ENCODE measurements at regions not wholly inside any gene's neighbourhood (a gene's known extent, or its start where the extent isn't known, plus 50 kb on each side); places are given as distances from the start of the nearest gene placed in this dataset.

DNA sequence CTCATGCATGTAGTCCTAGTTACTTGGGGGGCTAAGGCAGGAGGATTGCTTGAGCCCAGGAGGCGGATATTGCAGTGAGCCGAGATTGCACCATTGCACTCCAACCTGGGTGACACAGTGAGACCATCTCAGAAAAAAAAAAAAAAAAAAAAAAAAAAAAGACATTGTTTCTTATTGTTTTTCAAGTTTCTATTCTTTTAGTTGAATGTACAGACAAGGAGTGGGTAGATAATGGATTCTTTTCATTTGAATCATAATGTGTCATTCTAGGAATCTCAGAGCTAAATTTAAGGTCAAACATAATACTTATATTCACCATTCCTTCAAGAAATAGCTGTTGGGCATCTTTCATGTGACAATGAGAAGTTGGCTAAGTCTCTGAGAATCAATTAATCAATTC is 157.0 kb upstream of the C21orf91 start:
- Mint-ChIP-seq H3K9me3 (ENCODE audit: unreplicated experiment) (no peaks in the 10 kb centered on the region), H3K27ac (ENCODE audit: unreplicated experiment) (no peak overlapping the region), H3K4me1 (ENCODE audit: low read depth, unreplicated experiment) (no peaks in the 10 kb centered on the region), H3K36me3 (ENCODE audit: unreplicated experiment) (no peaks in the 10 kb centered on the region), H3K4me3 (ENCODE audit: unreplicated experiment) (no peak overlapping the region), H3K27me3 (ENCODE audit: unreplicated experiment) (peaks cover 2% of the 10 kb centered on the region)
- TF ChIP-seq, protein P1, sequence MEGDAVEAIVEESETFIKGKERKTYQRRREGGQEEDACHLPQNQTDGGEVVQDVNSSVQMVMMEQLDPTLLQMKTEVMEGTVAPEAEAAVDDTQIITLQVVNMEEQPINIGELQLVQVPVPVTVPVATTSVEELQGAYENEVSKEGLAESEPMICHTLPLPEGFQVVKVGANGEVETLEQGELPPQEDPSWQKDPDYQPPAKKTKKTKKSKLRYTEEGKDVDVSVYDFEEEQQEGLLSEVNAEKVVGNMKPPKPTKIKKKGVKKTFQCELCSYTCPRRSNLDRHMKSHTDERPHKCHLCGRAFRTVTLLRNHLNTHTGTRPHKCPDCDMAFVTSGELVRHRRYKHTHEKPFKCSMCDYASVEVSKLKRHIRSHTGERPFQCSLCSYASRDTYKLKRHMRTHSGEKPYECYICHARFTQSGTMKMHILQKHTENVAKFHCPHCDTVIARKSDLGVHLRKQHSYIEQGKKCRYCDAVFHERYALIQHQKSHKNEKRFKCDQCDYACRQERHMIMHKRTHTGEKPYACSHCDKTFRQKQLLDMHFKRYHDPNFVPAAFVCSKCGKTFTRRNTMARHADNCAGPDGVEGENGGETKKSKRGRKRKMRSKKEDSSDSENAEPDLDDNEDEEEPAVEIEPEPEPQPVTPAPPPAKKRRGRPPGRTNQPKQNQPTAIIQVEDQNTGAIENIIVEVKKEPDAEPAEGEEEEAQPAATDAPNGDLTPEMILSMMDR (IDR thresholded peaks at IDR 0.05; ENCODE audit: partially characterized antibody, unreplicated experiment), result no peak
- DNase-seq, result no peak

DNA sequence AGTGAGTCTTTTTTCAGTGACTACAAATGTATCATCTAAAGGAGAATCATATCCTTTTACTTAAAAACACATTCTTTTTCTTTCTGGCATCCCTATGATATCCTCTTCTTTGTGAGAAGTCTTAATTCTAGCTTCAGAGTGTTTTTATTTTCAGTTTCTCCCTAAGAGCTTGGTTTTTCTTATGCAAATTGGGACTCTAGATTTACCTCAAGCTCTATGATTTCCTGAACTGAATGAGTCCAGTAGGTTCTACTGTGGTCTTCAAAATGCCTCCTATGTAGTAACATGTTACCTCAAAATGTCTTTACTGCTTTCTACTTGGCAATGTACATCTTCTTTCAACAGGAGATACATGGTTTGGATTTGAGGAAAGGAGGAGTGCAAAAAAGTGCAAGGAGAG is 148.2 kb upstream of the C21orf91 start:
- Mint-ChIP-seq H3K27ac (ENCODE audit: unreplicated experiment) (no peak overlapping the region), H3K36me3 (ENCODE audit: unreplicated experiment) (no peaks in the 10 kb centered on the region), H3K4me1 (ENCODE audit: low read depth, unreplicated experiment) (peaks cover 4% of the 10 kb centered on the region), H3K4me3 (ENCODE audit: unreplicated experiment) (no peak overlapping the region), H3K9me3 (ENCODE audit: unreplicated experiment) (no peaks in the 10 kb centered on the region), H3K27me3 (ENCODE audit: unreplicated experiment) (peaks cover 5% of the 10 kb centered on the region)
- TF ChIP-seq, protein P1 (IDR thresholded peaks at IDR 0.05; ENCODE audit: partially characterized antibody, unreplicated experiment), result no peak
- DNase-seq, result no peak

DNA sequence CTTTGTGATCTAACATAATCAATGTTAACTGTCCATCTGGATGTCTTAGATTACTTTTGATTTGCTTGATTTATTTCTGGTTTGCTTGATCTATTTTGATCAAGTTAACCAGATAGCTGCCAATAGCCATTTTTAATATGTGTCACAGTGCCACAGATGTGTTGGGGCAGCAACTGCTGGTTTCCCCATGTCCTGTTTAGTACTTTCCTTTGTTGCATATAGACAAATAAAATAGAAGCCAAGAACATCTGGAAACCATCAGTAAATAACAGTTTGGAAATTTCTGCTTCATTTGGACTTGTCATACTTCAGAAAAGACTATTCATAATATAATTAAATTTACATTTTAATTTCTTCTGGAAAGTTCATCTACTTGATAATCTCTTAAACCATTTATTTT is 145.6 kb upstream of the C21orf91 start:
- H3K4me1 Mint-ChIP-seq (ENCODE audit: low read depth, unreplicated experiment), result peaks cover 25% of the 10 kb centered on the region
- TF ChIP-seq, protein P1 (IDR thresholded peaks at IDR 0.05; ENCODE audit: partially characterized antibody, unreplicated experiment), result no peak
- H3K27me3 Mint-ChIP-seq (ENCODE audit: unreplicated experiment), result peaks cover 2% of the 10 kb centered on the region
- DNase-seq, result no peak
- no peak overlapping the region for H3K27ac Mint-ChIP-seq (ENCODE audit: unreplicated experiment)
- H3K36me3 Mint-ChIP-seq (ENCODE audit: unreplicated experiment), result no peaks in the 10 kb centered on the region
- no peak overlapping the region for H3K4me3 Mint-ChIP-seq (ENCODE audit: unreplicated experiment)
- H3K9me3 Mint-ChIP-seq (ENCODE audit: unreplicated experiment), result no peaks in the 10 kb centered on the region

DNA sequence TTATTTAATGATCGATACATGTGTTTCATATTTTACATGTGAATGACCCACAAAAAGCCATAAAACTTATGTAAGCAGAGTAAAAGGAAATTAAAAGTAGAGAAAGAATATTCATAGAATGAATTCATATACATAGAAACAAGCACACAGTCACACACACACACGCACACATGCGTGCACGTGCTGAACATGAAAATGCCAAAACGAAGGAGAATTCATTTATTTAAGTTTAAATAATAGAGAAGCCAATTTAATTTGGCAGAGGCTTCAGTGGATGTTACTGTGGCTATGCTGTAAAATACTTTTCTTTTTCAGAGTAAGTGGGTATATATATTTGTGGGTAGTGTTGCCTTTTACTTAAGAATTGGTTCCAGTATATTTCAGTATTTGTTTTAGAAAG is 145.0 kb upstream of the C21orf91 start:
- H3K27me3 Mint-ChIP-seq (ENCODE audit: unreplicated experiment), result peaks cover 2% of the 10 kb centered on the region
- no peaks in the 10 kb centered on the region for H3K9me3 Mint-ChIP-seq (ENCODE audit: unreplicated experiment)
- no peak for DNase-seq
- H3K36me3 Mint-ChIP-seq (ENCODE audit: unreplicated experiment), result no peaks in the 10 kb centered on the region
- no peak overlapping the region for H3K27ac Mint-ChIP-seq (ENCODE audit: unreplicated experiment)
- no peak overlapping the region for H3K4me3 Mint-ChIP-seq (ENCODE audit: unreplicated experiment)
- TF ChIP-seq, protein P1 (IDR thresholded peaks at IDR 0.05; ENCODE audit: partially characterized antibody, unreplicated experiment), result no peak
- H3K4me1 Mint-ChIP-seq (ENCODE audit: low read depth, unreplicated experiment), result peaks cover 25% of the 10 kb centered on the region

DNA sequence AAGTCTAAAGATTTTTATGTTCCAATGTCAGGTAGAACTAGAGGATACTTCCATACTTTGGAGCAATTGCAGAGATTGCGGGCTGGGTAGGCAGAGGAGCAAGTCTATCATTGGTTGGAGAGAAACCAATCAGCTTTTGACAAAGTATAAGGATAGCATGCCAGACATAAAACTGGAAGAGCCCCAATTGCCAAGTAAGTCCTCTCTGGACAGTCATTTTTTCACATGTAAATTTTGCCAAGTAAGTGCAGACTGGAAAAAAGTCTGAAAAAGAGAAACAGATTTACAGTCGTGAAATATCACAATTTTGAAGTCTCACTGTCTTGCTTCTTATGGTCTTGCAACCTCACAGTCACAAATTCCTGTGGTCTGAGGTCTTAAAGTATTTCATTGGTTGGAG is 131.4 kb upstream of the C21orf91 start:
- H3K9me3 Mint-ChIP-seq (ENCODE audit: unreplicated experiment), result peaks cover 4% of the 10 kb centered on the region
- no peaks in the 10 kb centered on the region for H3K36me3 Mint-ChIP-seq (ENCODE audit: unreplicated experiment)
- no peak overlapping the region for H3K27ac Mint-ChIP-seq (ENCODE audit: unreplicated experiment)
- no peaks in the 10 kb centered on the region for H3K4me1 Mint-ChIP-seq (ENCODE audit: low read depth, unreplicated experiment)
- no peak for DNase-seq
- no peak overlapping the region for H3K4me3 Mint-ChIP-seq (ENCODE audit: unreplicated experiment)
- TF ChIP-seq, protein P1 (IDR thresholded peaks at IDR 0.05; ENCODE audit: partially characterized antibody, unreplicated experiment), result no peak
- peaks cover 2% of the 10 kb centered on the region for H3K27me3 Mint-ChIP-seq (ENCODE audit: unreplicated experiment)
